ENCODE measurements at regions not wholly inside any gene's neighbourhood (a gene's known extent, or its start where the extent isn't known, plus 50 kb on each side); places are given as distances from the start of the nearest gene placed in this dataset.
A peak's percentile ranks its signal among the peaks of the same experiment; 100 is the strongest.

- no peak for DNase-seq (ENCODE audit: low read depth)
- TF ChIP-seq, protein P1, sequence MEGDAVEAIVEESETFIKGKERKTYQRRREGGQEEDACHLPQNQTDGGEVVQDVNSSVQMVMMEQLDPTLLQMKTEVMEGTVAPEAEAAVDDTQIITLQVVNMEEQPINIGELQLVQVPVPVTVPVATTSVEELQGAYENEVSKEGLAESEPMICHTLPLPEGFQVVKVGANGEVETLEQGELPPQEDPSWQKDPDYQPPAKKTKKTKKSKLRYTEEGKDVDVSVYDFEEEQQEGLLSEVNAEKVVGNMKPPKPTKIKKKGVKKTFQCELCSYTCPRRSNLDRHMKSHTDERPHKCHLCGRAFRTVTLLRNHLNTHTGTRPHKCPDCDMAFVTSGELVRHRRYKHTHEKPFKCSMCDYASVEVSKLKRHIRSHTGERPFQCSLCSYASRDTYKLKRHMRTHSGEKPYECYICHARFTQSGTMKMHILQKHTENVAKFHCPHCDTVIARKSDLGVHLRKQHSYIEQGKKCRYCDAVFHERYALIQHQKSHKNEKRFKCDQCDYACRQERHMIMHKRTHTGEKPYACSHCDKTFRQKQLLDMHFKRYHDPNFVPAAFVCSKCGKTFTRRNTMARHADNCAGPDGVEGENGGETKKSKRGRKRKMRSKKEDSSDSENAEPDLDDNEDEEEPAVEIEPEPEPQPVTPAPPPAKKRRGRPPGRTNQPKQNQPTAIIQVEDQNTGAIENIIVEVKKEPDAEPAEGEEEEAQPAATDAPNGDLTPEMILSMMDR (IDR thresholded peaks at IDR 0.05; ENCODE audit: insufficient read depth, low read length), result no peak
- no peak overlapping the region for H3K4me3 ChIP-seq (ENCODE audit: low read depth, low read length)
Observed at GRCh38 chr16:11450136-11450535, 104.9 kb downstream of the RMI2 start.

GRCh38 chr16:11452298-11452697 is 107.0 kb downstream of the RMI2 start:
- TF ChIP-seq, protein P1 (IDR thresholded peaks at IDR 0.05; ENCODE audit: insufficient read depth, low read length), result no peak

GRCh38 chr16:11452746-11453389 is 107.6 kb downstream of the RMI2 start:
- TF ChIP-seq, protein P1 (IDR thresholded peaks at IDR 0.05; ENCODE audit: insufficient read depth, low read length), result no peak
- no peak overlapping the region for H3K4me3 ChIP-seq (ENCODE audit: low read depth, low read length)
- peak; percentile 2 for DNase-seq (ENCODE audit: low read depth)

More at GRCh38 chr16:11452298-11452697, 107.0 kb downstream of the RMI2 start:
- no peak overlapping the region for H3K4me3 ChIP-seq (ENCODE audit: low read depth, low read length)
- no peak for DNase-seq (ENCODE audit: low read depth)

DNA sequence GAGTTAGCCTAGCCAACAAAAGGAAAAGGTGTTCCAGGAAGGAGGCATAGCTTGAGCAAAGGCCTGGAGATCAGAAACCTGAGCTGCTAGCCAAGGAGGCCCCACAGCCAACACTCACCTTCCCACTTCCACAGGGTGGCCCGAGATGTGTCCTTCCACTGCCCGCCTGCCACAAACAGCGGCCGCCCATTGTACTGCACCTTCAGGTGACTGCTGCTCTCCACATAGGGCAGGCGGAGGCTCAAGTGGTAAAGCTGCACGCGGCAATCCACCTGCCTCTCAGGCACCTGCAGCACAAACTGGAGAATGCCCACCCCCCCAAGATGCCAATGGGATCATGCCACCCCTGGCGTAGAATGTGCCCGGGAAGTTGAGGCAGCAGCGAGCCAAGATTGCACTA is 111.5 kb downstream of the RMI2 start:
- TF ChIP-seq, protein P1 (IDR thresholded peaks at IDR 0.05; ENCODE audit: insufficient read depth, low read length), result no peak
- no peak for DNase-seq (ENCODE audit: low read depth)
- H3K4me3 ChIP-seq (ENCODE audit: low read depth, low read length), result no peak overlapping the region

GRCh38 chr16:11459722-11460121 is 114.5 kb downstream of the RMI2 start:
- TF ChIP-seq, protein P1 (IDR thresholded peaks at IDR 0.05; ENCODE audit: insufficient read depth, low read length), result no peak
- no peak for DNase-seq (ENCODE audit: low read depth)
- H3K4me3 ChIP-seq (ENCODE audit: low read depth, low read length), result no peak overlapping the region

- no peak for DNase-seq (ENCODE audit: low read depth)
- TF ChIP-seq, protein P1 (IDR thresholded peaks at IDR 0.05; ENCODE audit: insufficient read depth, low read length), result no peak
- no peak overlapping the region for H3K4me3 ChIP-seq (ENCODE audit: low read depth, low read length)
Observed at GRCh38 chr16:11460820-11461594, 115.7 kb downstream of the RMI2 start.
